ENCODE measurements at regions not wholly inside any gene's neighbourhood (a gene's known extent, or its start where the extent isn't known, plus 50 kb on each side); places are given as distances from the start of the nearest gene placed in this dataset.

DNA sequence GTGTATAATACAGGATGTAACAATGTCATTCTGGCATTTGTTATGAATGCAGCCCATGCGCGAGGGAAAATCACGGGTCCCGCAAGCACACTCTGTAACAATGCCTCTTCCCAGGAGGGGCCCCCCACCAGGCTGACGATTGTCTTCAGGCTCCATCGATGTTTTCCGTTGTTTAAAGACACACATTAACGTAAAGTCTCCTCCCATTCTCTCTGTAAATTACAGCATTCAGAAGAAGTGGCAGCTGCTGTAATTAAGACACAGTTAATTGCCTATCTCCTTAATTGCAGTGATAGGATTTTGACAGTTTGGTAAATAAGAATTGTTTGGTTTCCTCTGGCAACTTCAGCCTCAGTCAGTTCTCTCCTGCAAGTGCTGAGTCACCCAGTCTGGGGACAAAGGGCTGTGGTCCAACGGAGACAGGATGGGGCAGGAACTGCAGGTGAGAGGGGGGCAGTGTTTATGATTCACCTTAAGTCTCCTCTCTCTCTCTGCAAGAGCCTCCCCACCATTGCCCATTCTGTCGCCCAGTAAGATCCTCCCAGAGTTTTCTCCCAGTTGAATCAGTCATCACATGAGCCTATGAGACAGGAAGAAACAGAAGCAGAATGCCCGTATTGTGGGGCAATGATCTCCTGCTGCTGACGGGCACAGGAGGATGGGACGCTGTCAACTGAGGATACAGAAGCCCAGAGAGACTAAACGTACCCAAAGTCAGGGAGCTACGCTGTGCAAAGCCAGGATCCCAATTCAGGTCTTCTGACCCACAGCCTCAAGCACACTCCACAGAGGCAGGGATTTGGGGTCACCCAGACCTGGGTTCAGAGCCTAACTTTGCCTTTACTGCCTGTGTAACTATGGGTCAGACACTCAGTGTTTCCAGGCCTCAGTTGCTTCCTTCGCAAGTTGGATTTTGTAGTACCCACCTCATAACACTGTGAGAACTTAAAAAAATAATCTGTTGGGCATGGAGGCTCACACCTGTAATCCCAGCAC, 110.0 kb downstream of the ADSS2 start:
- H3K4me1 ChIP-seq (replicated peaks in 1 of 2), result no peaks in the 10 kb centered on the region
- no peak overlapping the region for H3K4me3 ChIP-seq
- TF ChIP-seq, protein P1, sequence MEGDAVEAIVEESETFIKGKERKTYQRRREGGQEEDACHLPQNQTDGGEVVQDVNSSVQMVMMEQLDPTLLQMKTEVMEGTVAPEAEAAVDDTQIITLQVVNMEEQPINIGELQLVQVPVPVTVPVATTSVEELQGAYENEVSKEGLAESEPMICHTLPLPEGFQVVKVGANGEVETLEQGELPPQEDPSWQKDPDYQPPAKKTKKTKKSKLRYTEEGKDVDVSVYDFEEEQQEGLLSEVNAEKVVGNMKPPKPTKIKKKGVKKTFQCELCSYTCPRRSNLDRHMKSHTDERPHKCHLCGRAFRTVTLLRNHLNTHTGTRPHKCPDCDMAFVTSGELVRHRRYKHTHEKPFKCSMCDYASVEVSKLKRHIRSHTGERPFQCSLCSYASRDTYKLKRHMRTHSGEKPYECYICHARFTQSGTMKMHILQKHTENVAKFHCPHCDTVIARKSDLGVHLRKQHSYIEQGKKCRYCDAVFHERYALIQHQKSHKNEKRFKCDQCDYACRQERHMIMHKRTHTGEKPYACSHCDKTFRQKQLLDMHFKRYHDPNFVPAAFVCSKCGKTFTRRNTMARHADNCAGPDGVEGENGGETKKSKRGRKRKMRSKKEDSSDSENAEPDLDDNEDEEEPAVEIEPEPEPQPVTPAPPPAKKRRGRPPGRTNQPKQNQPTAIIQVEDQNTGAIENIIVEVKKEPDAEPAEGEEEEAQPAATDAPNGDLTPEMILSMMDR (IDR thresholded peaks at IDR 0.05), result no peak
- TF ChIP-seq POLR2A (IDR thresholded peaks at IDR 0.05), result no peak
- intact Hi-C loops (cut with DNase I), result no loop called here
- DNase-seq, result no peak
- no peaks in the 10 kb centered on the region for H3K27me3 ChIP-seq
- no peaks in the 10 kb centered on the region for H3K36me3 ChIP-seq (replicated peaks in 1 of 2)
- 55 to 58% (median 57%) methylated on average over 11 to 16 of the region's 16 CpGs for WGBS, 4 donors
- H3K9me3 ChIP-seq (replicated peaks in 1 of 3), result no peaks in the 10 kb centered on the region
- no peak overlapping the region for H3K27ac ChIP-seq

DNA sequence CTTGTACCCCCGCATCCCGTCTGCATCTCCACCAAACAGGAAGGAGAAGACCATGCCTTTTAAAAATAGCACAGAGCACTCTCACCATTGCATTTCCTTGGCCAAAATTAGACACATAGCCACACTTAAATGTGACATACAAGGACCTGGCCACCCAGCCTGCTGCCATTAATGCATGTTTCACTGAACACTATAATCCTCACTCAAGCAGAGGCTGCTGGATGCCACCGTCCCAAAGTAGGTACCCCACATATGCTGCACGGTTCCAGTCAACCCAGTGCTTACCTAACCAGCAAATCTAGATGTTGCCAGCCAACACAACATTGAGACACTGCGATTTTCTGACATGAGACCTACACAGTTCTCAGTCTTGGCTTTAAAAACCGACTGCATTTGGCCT, 107.7 kb downstream of the ADSS2 start:
- no peaks in the 10 kb centered on the region for H3K27me3 ChIP-seq
- no peak overlapping the region for H3K27ac ChIP-seq
- no peak overlapping the region for H3K4me3 ChIP-seq
- no peaks in the 10 kb centered on the region for H3K36me3 ChIP-seq (replicated peaks in 1 of 2)
- no peaks in the 10 kb centered on the region for H3K9me3 ChIP-seq (replicated peaks in 1 of 3)
- WGBS, 4 donors, result 83 to 89% (median 86%) methylated on average over 6 of the region's 6 CpGs
- no peaks in the 10 kb centered on the region for H3K4me1 ChIP-seq (replicated peaks in 1 of 2)
- intact Hi-C loops (cut with DNase I), result no loop called here
- no peak for DNase-seq
- no peak for TF ChIP-seq POLR2A (IDR thresholded peaks at IDR 0.05)
- TF ChIP-seq, protein P1 (IDR thresholded peaks at IDR 0.05), result no peak

DNA sequence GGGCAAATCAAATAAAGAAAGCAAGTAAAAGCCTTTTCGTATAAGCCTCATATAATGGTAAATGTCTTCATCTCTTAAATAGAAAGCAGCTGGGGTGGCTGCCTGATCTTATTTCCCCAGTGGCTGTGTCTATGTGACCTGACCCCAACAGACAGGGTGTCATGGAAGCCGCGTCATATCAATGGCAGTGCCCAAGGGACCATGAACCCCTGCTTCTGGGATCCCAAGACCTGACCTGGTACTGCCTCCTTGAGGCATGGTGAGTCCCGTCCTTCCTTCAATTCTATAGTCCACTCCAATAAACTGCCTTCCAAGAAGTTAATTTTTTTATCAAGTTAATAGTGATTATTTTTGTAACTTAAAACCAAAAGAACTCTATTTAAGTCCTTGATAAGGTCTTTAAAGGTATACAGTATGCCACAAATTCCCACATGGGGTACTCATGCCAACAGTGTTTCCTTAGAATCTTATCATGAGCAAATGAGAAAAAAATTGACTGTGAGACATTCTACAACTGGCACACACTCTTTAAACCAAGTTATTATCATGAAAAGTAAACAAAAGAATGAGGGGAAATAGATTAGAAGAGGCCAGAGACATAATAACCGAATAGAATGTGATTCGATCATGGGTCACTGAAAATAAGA, 104.6 kb downstream of the ADSS2 start:
- 83 to 89% (median 86%) methylated on average over 6 of the region's 6 CpGs for WGBS, 4 donors
- Histone ChIP-seq H3K27me3 (no peaks in the 10 kb centered on the region), H3K4me3 (no peak overlapping the region), H3K4me1 (replicated peaks in 1 of 2) (peaks cover 0 to 5% of the 10 kb centered on the region in 2 donors), H3K36me3 (replicated peaks in 1 of 2) (no peaks in the 10 kb centered on the region), H3K9me3 (replicated peaks in 1 of 3) (no peaks in the 10 kb centered on the region), H3K27ac (no peak overlapping the region)
- intact Hi-C loops (cut with DNase I), result no loop called here
- no peak for DNase-seq
- TF ChIP-seq, protein P1 (IDR thresholded peaks at IDR 0.05), result no peak
- TF ChIP-seq POLR2A (IDR thresholded peaks at IDR 0.05), result no peak

DNA sequence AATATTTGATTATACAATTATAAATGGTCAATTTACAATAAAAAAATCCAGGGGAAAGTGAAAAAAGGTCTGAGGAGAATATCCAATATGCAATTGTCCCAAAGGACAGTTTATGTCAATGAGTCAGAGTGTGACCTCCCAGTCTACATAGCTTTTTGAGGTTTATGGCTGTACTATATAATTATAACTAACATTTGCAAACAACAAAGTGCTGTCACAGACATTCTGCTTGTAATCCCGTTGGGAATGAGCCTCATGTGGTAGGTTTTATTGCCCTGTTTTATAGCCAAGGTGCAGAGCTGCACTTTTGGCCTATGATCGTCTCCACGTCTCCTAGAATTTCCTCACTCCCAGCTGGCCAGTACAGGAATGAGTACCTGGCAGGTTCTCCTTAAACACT, 103.8 kb downstream of the ADSS2 start:
- WGBS, 4 donors, result 77 to 81% (median 80%) methylated on average over 3 of the region's 3 CpGs
- TF ChIP-seq POLR2A (IDR thresholded peaks at IDR 0.05), result no peak
- TF ChIP-seq, protein P1 (IDR thresholded peaks at IDR 0.05), result no peak
- Histone ChIP-seq H3K4me3 (no peak overlapping the region), H3K9me3 (replicated peaks in 1 of 3) (no peaks in the 10 kb centered on the region), H3K4me1 (replicated peaks in 1 of 2) (peaks cover 0 to 5% of the 10 kb centered on the region in 2 donors), H3K27me3 (no peaks in the 10 kb centered on the region), H3K36me3 (replicated peaks in 1 of 2) (no peaks in the 10 kb centered on the region), H3K27ac (no peak overlapping the region)
- DNase-seq, result no peak
- intact Hi-C loops (cut with DNase I), result no loop called here
